ENCODE measurements at regions not wholly inside any gene's neighbourhood (a gene's known extent, or its start where the extent isn't known, plus 50 kb on each side); places are given as distances from the start of the nearest gene placed in this dataset.

- no peaks in the 10 kb centered on the region for H3K79me2 ChIP-seq (ENCODE audit: insufficient read depth, low read length)
- no TSS peak for BruUV-seq (replicated peaks)
- H3K9ac ChIP-seq (ENCODE audit: low read length): no peak overlapping the region
- RAD21 ChIA-PET (ENCODE audit: low non-redundant PET in 1 of 2, low total read pairs in 2 of 2, uncharacterized antibody in 2 of 2, unreplicated experiment in 2 of 2): no interaction called here
- H3K4me2 ChIP-seq (ENCODE audit: low read length): no peak overlapping the region
- no peaks in the 10 kb centered on the region for H3K9me3 ChIP-seq (ENCODE audit: control insufficient read depth in 1 of 2, insufficient read depth in 1 of 2, low read depth in 1 of 2, low read length in 2 of 2)
- DNase-seq (ENCODE audit: low read depth, low spot score): no peak
- POLR2A ChIA-PET: no interaction called here
- no peaks in the 10 kb centered on the region for H3K27me3 ChIP-seq (ENCODE audit: insufficient read depth, low read length)
- peaks cover 3 to 14% of the 10 kb centered on the region in 2 experiments; a peak in 2 of 4 replicates for H3K4me1 ChIP-seq (ENCODE audit: control insufficient read depth in 1 of 2, insufficient read depth in 2 of 2, low read length in 2 of 2)
- intact Hi-C loops (cut with micrococcal nuclease): no loop called here
- ATAC-seq: no peak
- H2AFZ ChIP-seq (ENCODE audit: low read depth, low read length, poor library complexity, severe bottlenecking): no peak overlapping the region
- CTCF ChIA-PET: no interaction called here
- no peaks in the 10 kb centered on the region for H4K20me1 ChIP-seq (ENCODE audit: insufficient read depth)
- H3K27ac ChIP-seq (ENCODE audit: low read depth, low read length): no peak overlapping the region
- H3K36me3 ChIP-seq (ENCODE audit: control insufficient read depth in 1 of 2, insufficient read depth in 2 of 2, low read length in 2 of 2): no peaks in the 10 kb centered on the region
- TF ChIP-seq CBX3 (IDR thresholded peaks at IDR 0.05; ENCODE audit: low read depth) (no peak), TCF7L2 (IDR thresholded peaks at IDR 0.05; ENCODE audit: borderline replicate concordance, extremely low read depth, insufficient read depth, insufficient read length) (no peak), EGR1 (IDR thresholded peaks at IDR 0.05; ENCODE audit: low read depth) (no peak), MAX (IDR thresholded peaks at IDR 0.05) (no peak), REST (IDR thresholded peaks at IDR 0.05; ENCODE audit: low read depth) (no peak), SIN3A (IDR thresholded peaks at IDR 0.05; ENCODE audit: low read depth) (no peak), ELF1 (IDR thresholded peaks at IDR 0.05; ENCODE audit: borderline replicate concordance, low read depth) (no peak), ZFX (IDR thresholded peaks at IDR 0.05) (no peak), ZNF274 (IDR thresholded peaks at IDR 0.05; ENCODE audit: low read depth, low read length) (no peak), FOSL1 (IDR thresholded peaks at IDR 0.05; ENCODE audit: low read depth) (no peak), CTCF (IDR thresholded peaks at IDR 0.05 in 2 of 3, conservative IDR thresholded peaks at IDR 0.05 in 1 of 3; ENCODE audit: borderline replicate concordance in 1 of 3, insufficient read depth in 1 of 3, low read depth in 2 of 3, low read length in 2 of 3) (no peak), POLR2A (IDR thresholded peaks at IDR 0.05; ENCODE audit: borderline replicate concordance, extremely low read depth, insufficient read depth, insufficient read length) (no peak), POLR2AphosphoS5 (IDR thresholded peaks at IDR 0.05; ENCODE audit: low read depth, low read length) (no peak), SRF (IDR thresholded peaks at IDR 0.05; ENCODE audit: low read depth) (no peak), YY1 (IDR thresholded peaks at IDR 0.05; ENCODE audit: extremely low read depth, insufficient replicate concordance, low read depth, low read length) (no peak), EZH2 (IDR thresholded peaks at IDR 0.05) (no peak)
- H3K9me2 ChIP-seq (ENCODE audit: insufficient read depth): no peaks in the 10 kb centered on the region
- H3K4me3 ChIP-seq (replicated peaks in 1 of 2; ENCODE audit: low read depth in 1 of 2, low read length in 2 of 2): no peak overlapping the region
Measured at GRCh38 chr5:54738118-54738972, 220.8 kb downstream of the SNX18 start.

Data from HCT116 (cell line).